Retinal pigment epithelial cell (primary cell): ENCODE measurements at regions not wholly inside any gene's neighbourhood (a gene's known extent, or its start where the extent isn't known, plus 50 kb on each side); places are given as distances from the start of the nearest gene placed in this dataset.

Experiments
- DNase-seq: peaks from one replicate; pipeline ENCODE4 v3.0.0-alpha.2; 2010; ENCODE audit warnings: low read depth
- H3K4me3 ChIP-seq: 2 replicates; pipeline ENCODE4 v1.5.1; 2011; ENCODE audit warnings: mild to moderate bottlenecking, low read length, control low read depth, moderate library complexity
- TF ChIP-seq, protein P1 (sequence below): conservative IDR thresholded peaks from 2 replicates; pipeline ENCODE4 v1.5.1; 2011; ENCODE audit warnings: low read depth, low read length, control low read depth, inconsistent platforms

DNA sequence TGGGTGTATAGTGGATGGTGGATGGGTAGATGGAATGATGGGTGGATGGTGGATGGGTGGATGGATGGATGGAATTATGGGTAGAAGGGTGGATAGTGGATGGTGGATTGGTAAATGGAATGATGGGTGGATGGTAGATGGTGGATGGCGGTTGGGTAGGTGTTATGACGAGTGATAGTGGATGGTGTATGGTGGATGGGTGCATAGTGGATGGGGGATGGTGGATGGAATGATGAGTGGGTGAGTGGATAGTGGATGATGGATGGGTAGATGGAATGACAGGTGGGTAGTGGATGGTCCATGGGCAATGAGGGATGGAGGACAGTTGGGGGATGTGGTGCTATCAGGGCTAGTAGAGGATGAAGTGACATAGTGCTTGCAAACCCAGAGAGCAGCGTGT is 182.4 kb downstream of the BRD1 start:
- no peak for DNase-seq
- TF ChIP-seq, protein P1, sequence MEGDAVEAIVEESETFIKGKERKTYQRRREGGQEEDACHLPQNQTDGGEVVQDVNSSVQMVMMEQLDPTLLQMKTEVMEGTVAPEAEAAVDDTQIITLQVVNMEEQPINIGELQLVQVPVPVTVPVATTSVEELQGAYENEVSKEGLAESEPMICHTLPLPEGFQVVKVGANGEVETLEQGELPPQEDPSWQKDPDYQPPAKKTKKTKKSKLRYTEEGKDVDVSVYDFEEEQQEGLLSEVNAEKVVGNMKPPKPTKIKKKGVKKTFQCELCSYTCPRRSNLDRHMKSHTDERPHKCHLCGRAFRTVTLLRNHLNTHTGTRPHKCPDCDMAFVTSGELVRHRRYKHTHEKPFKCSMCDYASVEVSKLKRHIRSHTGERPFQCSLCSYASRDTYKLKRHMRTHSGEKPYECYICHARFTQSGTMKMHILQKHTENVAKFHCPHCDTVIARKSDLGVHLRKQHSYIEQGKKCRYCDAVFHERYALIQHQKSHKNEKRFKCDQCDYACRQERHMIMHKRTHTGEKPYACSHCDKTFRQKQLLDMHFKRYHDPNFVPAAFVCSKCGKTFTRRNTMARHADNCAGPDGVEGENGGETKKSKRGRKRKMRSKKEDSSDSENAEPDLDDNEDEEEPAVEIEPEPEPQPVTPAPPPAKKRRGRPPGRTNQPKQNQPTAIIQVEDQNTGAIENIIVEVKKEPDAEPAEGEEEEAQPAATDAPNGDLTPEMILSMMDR, result no peak
- H3K4me3 ChIP-seq, result no peak overlapping the region

DNA sequence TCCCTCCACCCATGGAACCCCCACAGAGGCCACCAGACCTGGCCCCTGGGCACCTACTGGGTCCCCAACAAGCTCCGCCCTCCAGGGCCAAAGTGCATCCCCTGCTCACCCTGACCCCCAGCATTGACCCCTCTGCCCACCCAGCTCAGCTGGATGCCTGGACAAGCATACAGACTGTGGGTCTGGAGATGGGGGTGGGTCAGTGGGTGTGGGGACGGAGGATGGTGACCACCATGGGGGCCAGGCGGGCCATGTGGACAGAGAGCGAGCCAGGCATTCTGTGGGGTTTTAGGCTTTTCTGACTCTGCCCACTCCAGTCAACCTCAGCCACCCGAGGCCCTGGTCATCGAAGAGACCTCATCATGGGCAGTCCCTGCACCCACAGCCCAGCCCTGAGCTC is 183.7 kb downstream of the BRD1 start:
- H3K4me3 ChIP-seq, result no peak overlapping the region
- no peak for DNase-seq

DNA sequence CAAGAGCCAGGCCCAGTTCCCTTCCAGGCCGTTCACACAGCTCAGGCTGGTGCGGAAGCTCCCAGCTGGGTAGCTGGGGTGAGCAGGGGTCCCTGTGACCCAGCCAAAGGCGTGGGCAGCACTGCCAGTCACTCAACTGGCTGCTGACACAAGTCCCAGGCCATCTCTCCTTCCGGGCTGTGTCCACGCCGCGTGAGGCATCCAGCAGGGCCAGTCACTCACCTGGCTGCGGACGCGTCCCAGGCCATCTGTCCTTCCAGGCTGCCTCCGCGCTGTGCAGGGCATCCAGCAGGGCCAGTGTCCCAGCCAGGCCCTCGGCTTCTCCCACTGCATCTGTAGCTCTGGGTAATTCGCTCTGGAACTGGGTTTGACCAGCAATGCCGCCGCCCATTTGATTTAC is 184.2 kb downstream of the BRD1 start:
- H3K4me3 ChIP-seq, result no peak overlapping the region
- no peak for DNase-seq
- TF ChIP-seq, protein P1, result no peak

More for the DNA sequence above, 183.7 kb downstream of the BRD1 start:
- TF ChIP-seq, protein P1, result no peak

DNA sequence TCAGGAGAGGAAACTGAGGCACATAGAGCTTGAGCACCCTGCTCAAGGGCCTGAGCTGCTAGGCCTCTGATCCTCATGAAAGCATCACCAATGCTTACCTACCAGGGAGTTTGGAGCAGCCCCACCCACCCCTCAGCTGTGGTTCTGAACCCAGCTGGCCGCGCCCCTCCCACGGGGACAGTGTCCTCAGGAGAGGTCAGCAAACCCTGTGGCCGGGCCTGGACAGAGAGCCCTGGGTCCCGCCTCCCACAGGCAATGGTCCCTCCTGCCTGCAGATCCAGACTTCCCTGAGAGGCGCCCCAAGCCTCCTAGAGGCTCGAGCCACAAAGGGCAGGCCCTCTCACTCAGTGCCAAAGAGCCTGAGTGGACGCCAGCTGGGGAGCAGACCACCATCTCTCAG is 184.9 kb downstream of the BRD1 start:
- no peak for DNase-seq

DNA sequence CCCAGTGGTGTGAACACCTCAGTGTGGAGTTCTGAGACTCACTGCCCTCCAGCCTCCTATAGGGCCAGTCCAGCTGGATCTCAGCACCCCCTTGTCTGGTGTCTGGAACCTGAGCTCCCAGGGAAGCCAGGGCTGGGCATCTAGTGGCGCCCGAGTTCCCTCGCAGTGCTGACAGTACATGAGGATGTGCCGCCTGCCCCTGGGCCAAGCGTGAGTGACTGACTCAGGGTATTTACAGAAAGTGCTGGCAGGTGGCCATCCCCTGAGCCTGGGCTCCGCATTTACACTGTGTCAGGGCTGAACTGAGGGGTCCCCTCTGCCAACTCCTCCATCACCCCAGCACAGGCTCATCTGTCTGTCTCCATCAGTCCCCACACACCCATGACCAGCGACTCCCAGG is 185.3 kb downstream of the BRD1 start:
- DNase-seq, result no peak
- H3K4me3 ChIP-seq, result no peak overlapping the region
- TF ChIP-seq, protein P1, result no peak

More for the DNA sequence above, 184.9 kb downstream of the BRD1 start:
- TF ChIP-seq, protein P1, result no peak
- no peak overlapping the region for H3K4me3 ChIP-seq

DNA sequence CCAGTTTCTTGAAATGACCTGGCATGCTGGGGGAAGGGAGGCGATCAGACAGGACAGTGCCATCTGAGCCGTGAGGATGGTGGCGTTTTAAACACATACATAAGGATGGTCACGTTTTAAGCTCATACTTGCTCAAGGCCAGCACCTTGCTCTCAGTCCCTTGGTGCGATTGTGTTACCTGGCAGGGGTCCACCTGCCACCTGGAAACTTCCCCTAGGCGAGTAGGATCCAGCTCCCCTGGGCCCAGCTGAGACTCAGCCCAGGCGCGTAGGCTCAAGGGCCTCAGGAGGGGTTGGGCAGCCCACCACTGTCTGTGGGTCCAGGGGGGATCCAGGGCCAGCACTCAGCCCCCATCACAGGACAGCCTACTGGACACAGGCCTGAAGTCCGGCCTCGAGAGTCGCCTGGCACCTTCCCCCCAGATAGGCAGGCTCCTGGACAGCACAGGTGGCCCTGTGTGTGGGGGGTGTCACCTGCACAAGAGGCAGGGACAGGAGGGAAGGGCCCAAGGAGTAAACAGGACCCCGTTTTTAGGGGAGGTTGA is 185.8 kb downstream of the BRD1 start:
- TF ChIP-seq, protein P1, result no peak
- H3K4me3 ChIP-seq, result no peak overlapping the region
- no peak for DNase-seq

DNA sequence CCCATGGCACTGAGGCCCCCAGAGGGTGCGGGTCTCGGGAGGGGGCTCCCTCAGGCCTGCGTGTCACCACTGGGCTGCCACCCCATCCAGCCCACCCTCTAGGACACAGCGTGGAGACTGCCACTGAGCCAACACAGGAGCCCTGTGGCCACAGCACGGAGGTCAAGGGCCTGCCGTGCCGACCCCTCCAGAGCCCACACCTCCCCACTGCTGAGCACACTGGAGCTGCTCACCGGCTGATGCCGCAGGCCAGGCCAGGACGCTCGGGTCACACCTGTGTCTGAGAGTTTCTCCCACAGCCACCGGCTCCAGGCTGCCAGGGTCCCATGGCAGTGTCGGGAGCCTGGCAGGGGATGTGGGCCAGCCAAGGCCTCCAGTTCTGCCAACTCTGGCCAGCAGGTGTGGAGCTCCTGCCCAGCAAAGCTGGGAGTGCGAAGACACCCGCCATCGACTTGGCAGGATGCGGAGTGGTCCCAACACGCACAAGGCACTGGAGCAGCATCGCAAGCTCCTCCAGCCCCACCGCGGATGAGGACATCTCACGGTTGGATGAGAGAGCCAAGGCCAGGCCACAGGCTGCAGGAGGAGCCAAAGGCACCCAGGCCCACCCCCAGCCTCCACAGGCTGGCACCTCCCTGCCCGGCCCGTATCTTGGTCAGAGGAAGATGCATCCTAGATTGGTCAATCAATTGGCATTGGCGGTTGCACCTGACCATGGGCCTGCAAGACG is 187.1 kb downstream of the BRD1 start:
- no peak for DNase-seq
- TF ChIP-seq, protein P1, result no peak
- H3K4me3 ChIP-seq, result no peak overlapping the region
